Ascending aorta (tissue), 2 donors: ENCODE measurements at regions not wholly inside any gene's neighbourhood (a gene's known extent, or its start where the extent isn't known, plus 50 kb on each side); places are given as distances from the start of the nearest gene placed in this dataset.

Experiments used
- DNase-seq, 2 donors: peaks; one replicate each; pipeline ENCODE4 v3.0.0-alpha.2; 2019; ENCODE audit warnings: low spot score in 2 of 2
- H3K27ac ChIP-seq, 2 donors: fragments of 200-600 bp; sonication (generic); one replicate each; pipeline ENCODE4 v1.5.1; 2016 to 2017; ENCODE audit warnings: mild to moderate bottlenecking in 1 of 2
- H3K27me3 ChIP-seq: fragments of 200-600 bp; sonication (generic); one replicate; pipeline ENCODE4 v1.5.1; 2017
- H3K36me3 ChIP-seq, 2 donors: fragments of 200-600 bp; sonication (generic); one replicate each; pipeline ENCODE4 v1.5.1; 2016
- H3K4me1 ChIP-seq, 2 donors: fragments of 200-600 bp; sonication (generic); one replicate each; pipeline ENCODE4 v1.5.1; 2016 to 2017; ENCODE audit warnings: mild to moderate bottlenecking in 1 of 2
- H3K4me3 ChIP-seq, 2 donors: fragments of 200-600 bp; sonication (generic); one replicate each; pipeline ENCODE4 v1.5.1; 2016 to 2017; ENCODE audit warnings: mild to moderate bottlenecking in 1 of 2
- H3K9me3 ChIP-seq, 2 donors: fragments of 200-600 bp; sonication (generic); one replicate each; pipeline ENCODE4 v1.5.1; 2016
- CTCF ChIP-seq, 3 experiments: fragments of 200-600 bp in 2 of 3; fragments of 450-650 bp in 1 of 3; sonication (generic) in 2 of 3; IDR thresholded peaks; one replicate each; pipeline ENCODE4 v1.5.1; 2016 to 2019; ENCODE audit warnings: antibody characterized with exemption in 3 of 3, mild to moderate bottlenecking in 1 of 3, moderate library complexity in 1 of 3
- intact Hi-C: fragments of 100-400 bp; cut with DNase I; formaldehyde crosslinking; loops from one replicate; pipeline ENCODE4 v1.15.1; 2023

GRCh38 chr12:25653487-25654175 lies 100.5 kb upstream of the LMNTD1 start:
- no peaks in the 10 kb centered on the region for H3K4me1 ChIP-seq
- no peak for TF ChIP-seq CTCF (IDR thresholded peaks at IDR 0.05)
- intact Hi-C loops = no loop called here
- H3K4me3 ChIP-seq = no peak overlapping the region
- H3K27ac ChIP-seq = no peak overlapping the region
- H3K27me3 ChIP-seq = no peaks in the 10 kb centered on the region
- H3K36me3 ChIP-seq = no peaks in the 10 kb centered on the region
- no peak for DNase-seq
- no peaks in the 10 kb centered on the region for H3K9me3 ChIP-seq

GRCh38 chr12:25655702-25656101 lies 102.6 kb upstream of the LMNTD1 start:
- Histone ChIP-seq H3K27me3 (no peaks in the 10 kb centered on the region), H3K4me1 (no peaks in the 10 kb centered on the region), H3K4me3 (no peak overlapping the region), H3K27ac (no peak overlapping the region), H3K9me3 (no peaks in the 10 kb centered on the region), H3K36me3 (no peaks in the 10 kb centered on the region)
- intact Hi-C loops = no loop called here
- DNase-seq = no peak
- TF ChIP-seq CTCF (IDR thresholded peaks at IDR 0.05) = no peak

DNA sequence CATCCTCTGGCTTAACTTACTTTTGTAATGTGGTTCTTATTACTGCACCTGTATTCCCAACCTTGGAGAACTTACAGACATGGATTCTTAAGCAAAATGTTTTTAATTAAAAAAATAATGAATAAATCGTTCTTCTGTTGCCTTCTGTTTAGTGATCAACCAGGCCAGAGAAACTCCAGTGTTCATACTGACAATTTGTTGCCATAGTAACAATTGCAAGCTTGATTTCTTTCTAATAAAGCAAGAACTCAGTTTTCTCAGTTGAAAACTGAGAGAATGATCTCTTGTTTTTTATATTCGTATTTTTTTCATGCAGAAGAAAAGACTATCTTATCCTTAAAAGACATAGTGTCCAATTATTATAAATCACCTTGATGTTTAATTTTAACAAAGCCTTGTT lies 106.5 kb upstream of the LMNTD1 start:
- intact Hi-C loops = no loop called here
- Histone ChIP-seq H3K36me3 (no peaks in the 10 kb centered on the region), H3K27me3 (no peaks in the 10 kb centered on the region), H3K9me3 (no peaks in the 10 kb centered on the region), H3K4me3 (no peak overlapping the region), H3K27ac (no peak overlapping the region), H3K4me1 (no peaks in the 10 kb centered on the region)
- TF ChIP-seq CTCF (IDR thresholded peaks at IDR 0.05) = no peak
- DNase-seq = no peak

- Histone ChIP-seq H3K4me3 (no peak overlapping the region), H3K4me1 (no peaks in the 10 kb centered on the region), H3K27me3 (no peaks in the 10 kb centered on the region), H3K9me3 (no peaks in the 10 kb centered on the region), H3K27ac (no peak overlapping the region), H3K36me3 (no peaks in the 10 kb centered on the region)
- no peak for TF ChIP-seq CTCF (IDR thresholded peaks at IDR 0.05)
- intact Hi-C loops = no loop called here
- DNase-seq = no peak
Measured at GRCh38 chr12:25670076-25671055, 117.3 kb upstream of the LMNTD1 start.

GRCh38 chr12:25675808-25676207 lies 122.7 kb upstream of the LMNTD1 start:
- no peaks in the 10 kb centered on the region for H3K27me3 ChIP-seq
- no peak for DNase-seq
- no peaks in the 10 kb centered on the region for H3K4me1 ChIP-seq
- no peaks in the 10 kb centered on the region for H3K9me3 ChIP-seq
- intact Hi-C loops = no loop called here
- no peak for TF ChIP-seq CTCF (IDR thresholded peaks at IDR 0.05)
- no peaks in the 10 kb centered on the region for H3K36me3 ChIP-seq
- H3K27ac ChIP-seq = no peak overlapping the region
- H3K4me3 ChIP-seq = no peak overlapping the region
